Activated CD8-positive, alpha-beta T cell treated with anti-CD3 and anti-CD28 coated beads for 36 hours (primary cell): ENCODE measurements at regions not wholly inside any gene's neighbourhood (a gene's known extent, or its start where the extent isn't known, plus 50 kb on each side); places are given as distances from the start of the nearest gene placed in this dataset.

Experiments used
- ATAC-seq: fragments of 200-7000 bp; cut with Tn5 transposase; one replicate; pipeline ENCODE4 v1.10.0; 2021; ENCODE audit warnings: mild to moderate bottlenecking, moderate library complexity
- CTCF ChIA-PET: fragments of 350-600 bp; sonication (Branson Sonifier 250); formaldehyde crosslinking; loops from one replicate; lab custom pipeline; 2021; ENCODE audit warnings: antibody characterized with exemption; lab: Charles Lee
- POLR2A ChIA-PET: fragments of 350-600 bp; sonication (Branson Sonifier 250); formaldehyde crosslinking; loops from one replicate; lab custom pipeline; 2021; ENCODE audit warnings: antibody characterized with exemption; lab: Charles Lee
- DNase-seq: peaks from one replicate; pipeline ENCODE4 v3.0.0-alpha.2; 2020
- H3K27ac Mint-ChIP-seq: one replicate; pipeline ENCODE4 v1.8.0; 2021; ENCODE audit warnings: mild to moderate bottlenecking, mixed read lengths
- H3K27me3 Mint-ChIP-seq: one replicate; pipeline ENCODE4 v1.8.0; 2021; ENCODE audit warnings: mixed read lengths
- H3K36me3 Mint-ChIP-seq: one replicate; pipeline ENCODE4 v1.8.0; 2021; ENCODE audit warnings: low read depth, mixed read lengths
- H3K4me1 Mint-ChIP-seq: one replicate; pipeline ENCODE4 v1.8.0; 2021; ENCODE audit warnings: low read depth, mixed read lengths
- H3K4me3 Mint-ChIP-seq: one replicate; pipeline ENCODE4 v1.8.0; 2021; ENCODE audit warnings: mild to moderate bottlenecking, moderate library complexity, mixed read lengths
- H3K9me3 Mint-ChIP-seq: one replicate; pipeline ENCODE4 v1.8.0; 2021; ENCODE audit warnings: mixed read lengths
- intact Hi-C: fragments of 100-400 bp; cut with micrococcal nuclease; formaldehyde crosslinking; loops from one replicate; pipeline ENCODE4 v1.10.0; 2022
- TF ChIP-seq, protein P1 (sequence below): fragments of 200-600 bp; IDR thresholded peaks from one replicate; pipeline ENCODE4 v1.8.0; 2022; ENCODE audit warnings: antibody characterized with exemption, mild to moderate bottlenecking

DNA sequence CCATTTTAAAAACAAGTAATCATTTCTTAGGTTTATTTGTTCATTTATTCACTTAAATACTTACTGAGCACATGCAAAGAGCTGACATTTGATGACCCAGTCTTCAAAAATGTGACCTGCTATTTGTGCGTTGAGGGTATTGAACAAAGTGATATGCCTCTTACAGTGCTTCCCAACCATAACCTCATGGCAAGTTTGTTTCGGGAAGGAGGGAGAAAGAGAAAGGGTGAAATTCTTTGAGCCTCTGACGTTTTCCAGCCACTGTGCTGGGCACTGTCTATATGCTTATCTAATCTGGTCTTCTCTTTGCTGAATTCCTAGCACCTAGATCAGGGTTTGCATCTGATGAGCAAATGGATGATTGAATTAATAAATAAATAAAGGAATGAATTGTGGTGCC, 479.1 kb downstream of the HAPSTR1 start:
- H3K4me3 Mint-ChIP-seq = no peak overlapping the region
- intact Hi-C loops = no loop called here
- TF ChIP-seq, protein P1, sequence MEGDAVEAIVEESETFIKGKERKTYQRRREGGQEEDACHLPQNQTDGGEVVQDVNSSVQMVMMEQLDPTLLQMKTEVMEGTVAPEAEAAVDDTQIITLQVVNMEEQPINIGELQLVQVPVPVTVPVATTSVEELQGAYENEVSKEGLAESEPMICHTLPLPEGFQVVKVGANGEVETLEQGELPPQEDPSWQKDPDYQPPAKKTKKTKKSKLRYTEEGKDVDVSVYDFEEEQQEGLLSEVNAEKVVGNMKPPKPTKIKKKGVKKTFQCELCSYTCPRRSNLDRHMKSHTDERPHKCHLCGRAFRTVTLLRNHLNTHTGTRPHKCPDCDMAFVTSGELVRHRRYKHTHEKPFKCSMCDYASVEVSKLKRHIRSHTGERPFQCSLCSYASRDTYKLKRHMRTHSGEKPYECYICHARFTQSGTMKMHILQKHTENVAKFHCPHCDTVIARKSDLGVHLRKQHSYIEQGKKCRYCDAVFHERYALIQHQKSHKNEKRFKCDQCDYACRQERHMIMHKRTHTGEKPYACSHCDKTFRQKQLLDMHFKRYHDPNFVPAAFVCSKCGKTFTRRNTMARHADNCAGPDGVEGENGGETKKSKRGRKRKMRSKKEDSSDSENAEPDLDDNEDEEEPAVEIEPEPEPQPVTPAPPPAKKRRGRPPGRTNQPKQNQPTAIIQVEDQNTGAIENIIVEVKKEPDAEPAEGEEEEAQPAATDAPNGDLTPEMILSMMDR = no peak
- H3K36me3 Mint-ChIP-seq = no peaks in the 10 kb centered on the region
- H3K27ac Mint-ChIP-seq = no peak overlapping the region
- H3K9me3 Mint-ChIP-seq = no peaks in the 10 kb centered on the region
- ChIA-PET POLR2A (no interaction called here), CTCF (no interaction called here)
- H3K27me3 Mint-ChIP-seq = no peaks in the 10 kb centered on the region
- H3K4me1 Mint-ChIP-seq = no peaks in the 10 kb centered on the region
- DNase-seq (no peak), ATAC-seq (no peak)

DNA sequence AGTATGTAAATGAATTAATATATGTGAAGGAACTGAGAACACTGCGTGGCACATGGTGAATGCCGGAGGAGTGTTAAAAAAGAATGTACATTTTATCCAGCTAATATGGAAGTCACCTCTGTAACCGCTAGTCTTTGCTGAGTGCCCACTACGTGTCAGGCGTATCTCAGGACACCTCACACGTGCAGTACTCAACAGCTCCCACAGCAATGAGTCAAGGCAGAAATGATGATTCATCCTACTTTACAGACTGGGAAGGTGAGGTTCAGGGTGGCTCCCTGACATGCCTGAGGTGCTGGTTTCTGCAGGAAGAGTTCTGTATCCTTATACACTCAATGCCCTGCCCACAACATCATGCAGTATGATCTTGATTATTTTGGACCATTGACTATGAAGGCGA, 487.0 kb downstream of the HAPSTR1 start:
- H3K27me3 Mint-ChIP-seq = no peaks in the 10 kb centered on the region
- DNase-seq = no peak
- no peak for ATAC-seq
- TF ChIP-seq, protein P1 = no peak
- CTCF ChIA-PET = no interaction called here
- intact Hi-C loops = no loop called here
- H3K36me3 Mint-ChIP-seq = no peaks in the 10 kb centered on the region
- H3K4me1 Mint-ChIP-seq = no peaks in the 10 kb centered on the region
- POLR2A ChIA-PET = no interaction called here
- H3K4me3 Mint-ChIP-seq = no peak overlapping the region
- H3K9me3 Mint-ChIP-seq = no peaks in the 10 kb centered on the region
- H3K27ac Mint-ChIP-seq = no peak overlapping the region

DNA sequence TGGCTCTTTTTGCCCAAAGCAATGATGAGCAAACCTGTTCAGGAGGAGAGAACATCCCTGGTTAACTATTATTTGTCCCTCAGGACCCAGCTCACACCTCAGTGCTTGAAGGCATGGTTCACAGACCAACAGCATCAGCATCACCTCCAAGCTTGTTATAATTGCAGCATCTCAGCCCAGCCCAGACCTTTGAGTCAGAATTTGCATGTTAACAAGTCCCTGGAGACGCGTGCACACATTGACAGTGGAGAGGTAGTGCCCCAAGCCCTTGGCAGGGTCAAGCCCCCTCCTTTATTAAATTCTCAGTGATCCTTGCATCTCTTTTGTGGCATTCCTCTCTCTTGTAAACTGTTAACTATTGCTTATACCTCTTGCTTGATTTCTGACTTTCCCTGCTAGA, 488.6 kb downstream of the HAPSTR1 start:
- H3K4me1 Mint-ChIP-seq = no peaks in the 10 kb centered on the region
- DNase-seq (no peak), ATAC-seq (no peak)
- H3K9me3 Mint-ChIP-seq = peaks cover 3% of the 10 kb centered on the region
- no peaks in the 10 kb centered on the region for H3K36me3 Mint-ChIP-seq
- no peak overlapping the region for H3K27ac Mint-ChIP-seq
- TF ChIP-seq, protein P1 = no peak
- intact Hi-C loops = no loop called here
- CTCF ChIA-PET = no interaction called here
- H3K4me3 Mint-ChIP-seq = no peak overlapping the region
- H3K27me3 Mint-ChIP-seq = no peaks in the 10 kb centered on the region
- POLR2A ChIA-PET = no interaction called here

DNA sequence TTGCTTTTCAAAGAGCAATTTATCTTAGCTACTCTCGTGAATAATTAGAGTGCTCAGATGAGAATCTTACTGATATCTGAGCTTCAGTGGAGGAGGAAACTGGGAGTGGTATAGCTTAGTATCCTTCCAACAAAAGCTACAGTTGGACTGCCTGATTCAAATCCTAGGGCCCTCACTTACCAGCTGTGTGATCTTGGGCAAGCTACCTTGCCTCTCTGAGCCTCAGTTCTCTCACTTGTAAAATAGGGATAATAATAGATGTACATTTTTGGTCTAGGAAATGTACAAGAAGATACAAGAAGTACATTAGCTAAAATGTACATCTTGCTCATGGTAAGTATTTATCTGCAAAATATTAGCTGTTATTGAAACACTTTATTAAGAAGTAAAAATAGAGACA, 502.0 kb downstream of the HAPSTR1 start:
- Mint-ChIP-seq H3K4me3 (no peak overlapping the region), H3K27me3 (no peaks in the 10 kb centered on the region), H3K36me3 (no peaks in the 10 kb centered on the region), H3K9me3 (no peaks in the 10 kb centered on the region), H3K27ac (no peak overlapping the region), H3K4me1 (no peaks in the 10 kb centered on the region)
- no peak for DNase-seq
- no peak for ATAC-seq
- intact Hi-C loops = no loop called here
- CTCF ChIA-PET = no interaction called here
- TF ChIP-seq, protein P1 = no peak
- POLR2A ChIA-PET = no interaction called here

DNA sequence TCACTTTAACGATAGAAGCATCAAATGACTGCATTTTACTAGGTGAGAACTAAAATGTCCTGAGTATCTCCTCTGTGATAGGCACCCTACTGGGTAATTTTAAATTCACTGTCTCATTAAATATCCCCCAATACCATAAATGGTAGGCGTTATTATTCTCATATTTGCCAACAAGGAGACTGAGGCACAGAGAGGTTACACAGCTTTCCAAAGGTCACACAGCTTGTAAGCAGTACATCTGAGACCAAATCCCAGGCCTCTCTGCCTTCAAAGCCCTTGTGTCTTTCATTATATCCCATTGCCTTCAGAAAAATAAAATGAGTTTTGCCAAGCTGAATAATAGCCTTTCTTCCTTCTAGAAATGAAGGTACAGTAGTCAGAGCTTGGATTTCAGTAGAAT, 502.6 kb downstream of the HAPSTR1 start:
- H3K4me3 Mint-ChIP-seq = no peak overlapping the region
- POLR2A ChIA-PET = no interaction called here
- TF ChIP-seq, protein P1 = no peak

More for the DNA sequence above, 502.6 kb downstream of the HAPSTR1 start:
- Mint-ChIP-seq H3K27ac (no peak overlapping the region), H3K9me3 (no peaks in the 10 kb centered on the region), H3K36me3 (no peaks in the 10 kb centered on the region), H3K4me1 (no peaks in the 10 kb centered on the region), H3K27me3 (no peaks in the 10 kb centered on the region)
- intact Hi-C loops = no loop called here
- ATAC-seq = no peak
- CTCF ChIA-PET = no interaction called here
- no peak for DNase-seq
